PC-3 (cell line): ENCODE measurements at regions not wholly inside any gene's neighbourhood (a gene's known extent, or its start where the extent isn't known, plus 50 kb on each side); places are given as distances from the start of the nearest gene placed in this dataset.
A peak's percentile ranks its signal among the peaks of the same experiment; 100 is the strongest.

ENCODE experiments used
- CTCF ChIP-seq: fragments of 300-600 bp; sonication (generic); conservative IDR thresholded peaks from 2 replicates; pipeline ENCODE4 v1.5.1; 2017; ENCODE audit warnings: antibody characterized with exemption, low read depth, mild to moderate bottlenecking, low read length
- EZH2phosphoT487 ChIP-seq: fragments of 300-600 bp; sonication (generic); IDR thresholded peaks from 2 replicates; pipeline ENCODE4 v1.6.1; 2018; ENCODE audit warnings: mild to moderate bottlenecking, antibody characterized with exemption, low read length, borderline replicate concordance

- no peak for TF ChIP-seq EZH2phosphoT487
- TF ChIP-seq CTCF, result peak; percentile 70
These were observed 252.1 kb upstream of the TMCO5A start for GRCh38 chr15:37682304-37682703.
